H9 (cell line): ENCODE measurements at regions not wholly inside any gene's neighbourhood (a gene's known extent, or its start where the extent isn't known, plus 50 kb on each side); places are given as distances from the start of the nearest gene placed in this dataset.

ENCODE experiments used
- DNase-seq: peaks from one replicate; pipeline ENCODE4 v3.0.0-alpha.2; 2017
- H2AFZ ChIP-seq: one replicate; pipeline ENCODE4 v1.6.1; 2013; ENCODE audit warnings: mild to moderate bottlenecking, low read length, control low read depth, moderate library complexity
- H2AK5ac ChIP-seq: 2 replicates; pipeline ENCODE4 v1.6.1; 2013; ENCODE audit warnings: low read length, control low read depth, mixed read lengths; ENCODE audit not compliant: insufficient read length
- H2BK120ac ChIP-seq: one replicate; pipeline ENCODE4 v1.6.1; 2013; ENCODE audit warnings: low read depth, mild to moderate bottlenecking, low read length, control low read depth, inconsistent platforms; ENCODE audit not compliant: poor library complexity, severe bottlenecking
- H2BK12ac ChIP-seq: 2 replicates; pipeline ENCODE4 v1.6.1; 2013; ENCODE audit warnings: low read length, control low read depth, mixed read lengths, low read depth; ENCODE audit not compliant: insufficient read length
- H2BK15ac ChIP-seq: 2 replicates; pipeline ENCODE4 v1.6.1; 2013; ENCODE audit warnings: low read depth, low read length, control low read depth
- H2BK20ac ChIP-seq: one replicate; pipeline ENCODE4 v1.6.1; 2013; ENCODE audit warnings: low read depth, mild to moderate bottlenecking, low read length, control low read depth, inconsistent platforms; ENCODE audit not compliant: poor library complexity, severe bottlenecking
- H2BK5ac ChIP-seq: 2 replicates; pipeline ENCODE4 v1.6.1; 2013; ENCODE audit warnings: low read length, control low read depth, mixed read lengths; ENCODE audit not compliant: insufficient read length
- H3K14ac ChIP-seq: 2 replicates; pipeline ENCODE4 v1.6.1; 2013; ENCODE audit warnings: low read length, control low read depth; ENCODE audit not compliant: insufficient read depth
- H3K18ac ChIP-seq: 2 replicates; pipeline ENCODE4 v1.6.1; 2013; ENCODE audit warnings: low read depth, mild to moderate bottlenecking, mixed read lengths, low read length, control low read depth; ENCODE audit not compliant: insufficient read length
- H3K23ac ChIP-seq: 2 replicates; pipeline ENCODE4 v1.6.1; 2013; ENCODE audit warnings: low read length, control low read depth, mixed read lengths, low read depth; ENCODE audit not compliant: insufficient read length
- H3K23me2 ChIP-seq: 2 replicates; pipeline ENCODE4 v1.6.1; 2013; ENCODE audit warnings: low read depth, mild to moderate bottlenecking, mixed read lengths, low read length, control low read depth; ENCODE audit not compliant: insufficient read length, poor library complexity, severe bottlenecking
- H3K27ac ChIP-seq: 2 replicates; pipeline ENCODE4 v1.5.1; 2013; ENCODE audit warnings: low read length, control low read depth, mixed read lengths, low read depth; ENCODE audit not compliant: insufficient read length
- H3K27me3 ChIP-seq: 2 replicates; pipeline ENCODE4 v1.6.1; 2013; ENCODE audit warnings: low read length, control low read depth, inconsistent platforms; ENCODE audit not compliant: insufficient read depth
- H3K4ac ChIP-seq: 2 replicates; pipeline ENCODE4 v1.6.1; 2013; ENCODE audit warnings: low read depth, mild to moderate bottlenecking, control low read depth, inconsistent platforms, low read length, moderate library complexity
- H3K4me1 ChIP-seq: 2 replicates; pipeline ENCODE4 v1.6.1; 2013; ENCODE audit warnings: low read length, control low read depth, inconsistent platforms; ENCODE audit not compliant: insufficient read depth
- H3K4me2 ChIP-seq: 2 replicates; pipeline ENCODE4 v1.6.1; 2013; ENCODE audit warnings: low read length, control low read depth, mixed read lengths; ENCODE audit not compliant: insufficient read length, insufficient read depth
- H3K56ac ChIP-seq: 2 replicates; pipeline ENCODE4 v1.6.1; 2013; ENCODE audit warnings: low read depth, mild to moderate bottlenecking, mixed read lengths, low read length, control low read depth; ENCODE audit not compliant: insufficient read length
- H3K79me1 ChIP-seq: 2 replicates; pipeline ENCODE4 v1.6.1; 2013; ENCODE audit warnings: low read depth, mild to moderate bottlenecking, moderate library complexity, low read length, control low read depth, inconsistent platforms; ENCODE audit not compliant: insufficient read depth, poor library complexity, severe bottlenecking
- H3K79me2 ChIP-seq: 2 replicates; pipeline ENCODE4 v1.6.1; 2013; ENCODE audit warnings: low read length, control low read depth, inconsistent platforms; ENCODE audit not compliant: insufficient read depth
- H3K9ac ChIP-seq: 2 replicates; pipeline ENCODE4 v1.6.1; 2013; ENCODE audit warnings: low read length, control low read depth, mixed read lengths; ENCODE audit not compliant: insufficient read length; ENCODE audit errors: extremely low read depth
- H3K9me3 ChIP-seq: one replicate; pipeline ENCODE4 v1.6.1; 2013; ENCODE audit warnings: low read depth, low read length, inconsistent platforms; ENCODE audit not compliant: control insufficient read depth
- H3T11ph ChIP-seq: one replicate; pipeline ENCODE4 v1.6.1; 2013; ENCODE audit warnings: mild to moderate bottlenecking, low read length, control low read depth, inconsistent platforms
- H4K20me1 ChIP-seq: one replicate; pipeline ENCODE4 v1.6.1; 2013; ENCODE audit not compliant: control insufficient read depth, insufficient read length, insufficient read depth
- H4K5ac ChIP-seq: 2 replicates; pipeline ENCODE4 v1.6.1; 2013; ENCODE audit warnings: low read depth, mild to moderate bottlenecking, mixed read lengths, low read length, control low read depth; ENCODE audit not compliant: insufficient read length
- H4K8ac ChIP-seq: replicated peaks from 2 replicates; pipeline ENCODE4 v1.6.1; 2013; ENCODE audit warnings: low read length, control low read depth, mixed read lengths, low read depth; ENCODE audit not compliant: insufficient read length
- H4K91ac ChIP-seq: 2 replicates; pipeline ENCODE4 v1.6.1; 2013; ENCODE audit warnings: low read depth, mild to moderate bottlenecking, moderate library complexity, mixed read lengths, low read length, control low read depth; ENCODE audit not compliant: insufficient read length
- H3K27ac Mint-ChIP-seq, 3 experiments: 2 replicates in 2 of 3; 3 replicates in 1 of 3; pipeline ENCODE4 v1.8.0; 2020 to 2021; ENCODE audit warnings: mixed read lengths in 3 of 3, mild to moderate bottlenecking in 1 of 3, moderate library complexity in 1 of 3
- H3K27me3 Mint-ChIP-seq: 2 replicates; pipeline ENCODE4 v1.8.0; 2021; ENCODE audit warnings: low read depth, mild to moderate bottlenecking, moderate library complexity, mixed read lengths
- H3K36me3 Mint-ChIP-seq, 3 experiments: 2 replicates in 2 of 3; 3 replicates in 1 of 3; pipeline ENCODE4 v1.8.0; 2020 to 2021; ENCODE audit warnings: low read depth in 3 of 3, mixed read lengths in 3 of 3; ENCODE audit not compliant: insufficient read depth in 1 of 3
- H3K4me1 Mint-ChIP-seq, 2 experiments: 2 replicates each; pipeline ENCODE4 v1.8.0; 2020; ENCODE audit warnings: mixed read lengths in 2 of 2
- H3K4me3 Mint-ChIP-seq, 2 experiments: 2 replicates in 1 of 2; 3 replicates in 1 of 2; pipeline ENCODE4 v1.8.0; 2020 to 2021; ENCODE audit warnings: mild to moderate bottlenecking in 2 of 2, mixed read lengths in 2 of 2, moderate library complexity in 1 of 2
- H3K9me3 Mint-ChIP-seq, 2 experiments: 2 replicates in 1 of 2; 3 replicates in 1 of 2; pipeline ENCODE4 v1.8.0; 2020; ENCODE audit warnings: mild to moderate bottlenecking in 2 of 2, mixed read lengths in 2 of 2, moderate library complexity in 1 of 2
- CTCF ChIP-seq: fragments of 200-600 bp; sonication (generic); conservative IDR thresholded peaks from 3 replicates; pipeline ENCODE4 v1.8.0; 2021; ENCODE audit warnings: antibody characterized with exemption, mild to moderate bottlenecking
- WGBS: extraction: QIAGEN DNeasy Blood & Tissue Kit; methylation state at CpG from one replicate; pipeline ENCODE4 v1.1.7; 2013; ENCODE audit warnings: missing lambda C conversion rate, low lambda C conversion rate, mixed read lengths; ENCODE audit not compliant: insufficient read length; ENCODE audit errors: extremely low coverage; 5-methylcytosine and 5-hydroxymethylcytosine counted together

GRCh38 chr12:131408036-131408365 is 302.9 kb upstream of the SFSWAP start:
- Histone ChIP-seq H3K79me2 (no peaks in the 10 kb centered on the region), H3K23me2 (no peaks in the 10 kb centered on the region), H3K9ac (no peak overlapping the region), H2BK12ac (no peak overlapping the region), H4K8ac (no peak overlapping the region), H2BK5ac (no peak overlapping the region), H3K18ac (no peak overlapping the region), H3K23ac (no peak overlapping the region), H4K91ac (no peak overlapping the region), H2BK120ac (no peak overlapping the region), H3K27me3 (no peaks in the 10 kb centered on the region), H4K20me1 (no peaks in the 10 kb centered on the region), H3K9me3 (no peaks in the 10 kb centered on the region), H3K79me1 (no peaks in the 10 kb centered on the region), H3T11ph (no peak overlapping the region), H2AK5ac (no peak overlapping the region), H4K5ac (no peak overlapping the region), H3K27ac (no peak overlapping the region), H3K4me2 (no peak overlapping the region), H3K14ac (no peak overlapping the region), H2AFZ (no peak overlapping the region), H3K4me1 (no peaks in the 10 kb centered on the region), H3K56ac (no peak overlapping the region), H3K4ac (no peak overlapping the region), H2BK15ac (no peak overlapping the region), H2BK20ac (no peak overlapping the region)
- peaks cover 13 to 15% of the 10 kb centered on the region in 2 experiments; a peak in 3 of 5 replicates for H3K9me3 Mint-ChIP-seq
- peaks cover 5 to 8% of the 10 kb centered on the region in 2 experiments for H3K4me1 Mint-ChIP-seq
- H3K36me3 Mint-ChIP-seq = no peaks in the 10 kb centered on the region
- H3K4me3 Mint-ChIP-seq = no peak overlapping the region
- no peak for TF ChIP-seq CTCF
- no peak overlapping the region for H3K27ac Mint-ChIP-seq
- H3K27me3 Mint-ChIP-seq = peaks cover 38% of the 10 kb centered on the region
- DNase-seq = no peak
- no CpG with 5 or more reads among the region's 6 CpGs for whole genome bisulfite sequencing
